ENCODE measurements at regions not wholly inside any gene's neighbourhood (a gene's known extent, or its start where the extent isn't known, plus 50 kb on each side); places are given as distances from the start of the nearest gene placed in this dataset.

DNA sequence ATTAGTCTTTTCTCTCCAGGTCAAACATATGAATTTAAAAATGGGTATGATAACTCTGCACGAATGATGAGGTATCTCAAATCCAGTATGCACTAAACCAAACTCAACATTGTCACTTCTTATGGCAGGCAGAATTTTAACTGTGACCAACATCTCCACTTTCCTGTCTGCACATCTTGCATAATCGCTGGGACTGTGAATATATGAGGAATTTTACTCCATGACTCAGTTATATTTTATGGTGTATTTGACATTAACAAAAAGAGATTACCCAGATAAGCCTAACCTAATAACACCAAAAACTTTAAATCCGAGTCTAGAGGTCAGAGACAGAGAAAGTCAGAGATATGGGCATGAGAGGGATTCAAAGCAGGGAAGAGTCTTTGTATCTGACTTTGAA is 454.5 kb upstream of the SEMA3D start:
- H3K14ac ChIP-seq (ENCODE audit: insufficient read length), result no peak overlapping the region
- no peak overlapping the region for H3K18ac ChIP-seq (ENCODE audit: extremely low read depth, low read length)
- H2BK5ac ChIP-seq (ENCODE audit: low read depth, low read length), result no peak overlapping the region
- no peaks in the 10 kb centered on the region for H4K20me1 ChIP-seq (replicated peaks in 1 of 2; ENCODE audit: control insufficient read depth in 1 of 2, insufficient read depth in 2 of 2, low read length in 2 of 2)
- no peaks in the 10 kb centered on the region for H3K36me3 ChIP-seq (ENCODE audit: control insufficient read depth in 2 of 4, insufficient read depth in 4 of 4, low read length in 3 of 4)
- H2BK120ac ChIP-seq (replicated peaks; ENCODE audit: low read depth, low read length), result no peak overlapping the region
- H3K4me1 ChIP-seq (replicated peaks in 1 of 4; ENCODE audit: control insufficient read depth in 3 of 4, insufficient read depth in 4 of 4, low read length in 3 of 4), result no peaks in the 10 kb centered on the region
- no peak overlapping the region for H2AK5ac ChIP-seq (ENCODE audit: low read depth, low read length)
- H3K9me3 ChIP-seq (ENCODE audit: insufficient read depth in 2 of 2, low read depth in 1 of 2, low read length in 1 of 2), result no peaks in the 10 kb centered on the region
- H2BK20ac ChIP-seq (ENCODE audit: low read length), result no peak overlapping the region
- no peaks in the 10 kb centered on the region for H3K79me1 ChIP-seq (ENCODE audit: low read depth, low read length)
- no peak overlapping the region for H3K4ac ChIP-seq (replicated peaks; ENCODE audit: insufficient read length, low read depth, low read length)
- H3K27me3 ChIP-seq (replicated peaks in 1 of 4; ENCODE audit: control insufficient read depth in 3 of 4, extremely low read depth in 1 of 4, insufficient read depth in 3 of 4, low read length in 3 of 4), result no peaks in the 10 kb centered on the region
- H4K5ac ChIP-seq (ENCODE audit: insufficient read length, low read depth, low read length), result no peak overlapping the region
- TF ChIP-seq SP2 (IDR thresholded peaks at IDR 0.05; ENCODE audit: low read length), result no peak
- 91% methylated on average over 3 of the region's 3 CpGs; no CpG with 5 or more reads in 1 of the 2 experiments for WGBS, 2 experiments (ENCODE audit: extremely low coverage in 1 of 2, insufficient coverage in 1 of 2, insufficient read length in 1 of 2, insufficient replicate concordance in 2 of 2, low coverage in 1 of 2, low lambda C conversion rate in 2 of 2, missing lambda C conversion rate in 1 of 2)
- H3K27ac ChIP-seq (ENCODE audit: low read depth, low read length), result no peak overlapping the region
- ChIA-PET POLR2A (ENCODE audit: partially characterized antibody) (no interaction called here), CTCF (ENCODE audit: partially characterized antibody) (interaction anchor here (1.0 kb wide), 1 partner anchor 12 kb away, joined by 3 read pairs; no protein-coding TSS in a partner anchor)
- FAIRE-seq, result no peak
- H3K9ac ChIP-seq (replicated peaks in 1 of 4; ENCODE audit: extremely low read depth in 1 of 4, low read depth in 3 of 4, low read length in 3 of 4), result no peak overlapping the region
- no peak overlapping the region for H3K23ac ChIP-seq (ENCODE audit: insufficient read length)
- H2BK15ac ChIP-seq (ENCODE audit: low read length), result no peak overlapping the region
- H4K91ac ChIP-seq (replicated peaks; ENCODE audit: insufficient read length, low read length), result no peak overlapping the region
- no peak overlapping the region for H3K4me3 ChIP-seq (ENCODE audit: extremely low read depth in 1 of 4, insufficient read depth in 2 of 4, low read depth in 3 of 4, low read length in 4 of 4)
- H2AFZ ChIP-seq (ENCODE audit: low read length), result no peak overlapping the region; the same call in 1 of the 2 replicates
- H3K79me2 ChIP-seq (ENCODE audit: control insufficient read depth in 1 of 2, insufficient read depth in 2 of 2, low read length in 2 of 2), result no peaks in the 10 kb centered on the region
- H3K23me2 ChIP-seq (ENCODE audit: low read depth, low read length), result no peaks in the 10 kb centered on the region
- no peak overlapping the region for H2BK12ac ChIP-seq (ENCODE audit: low read depth, low read length)
- H3K4me2 ChIP-seq (ENCODE audit: insufficient read depth in 1 of 2, low read depth in 2 of 2, low read length in 2 of 2), result no peak overlapping the region
- H4K8ac ChIP-seq (ENCODE audit: extremely low read depth, insufficient read depth, low read length), result no peak overlapping the region
- no peak for DNase-seq (ENCODE audit: low read depth in 1 of 2, low spot score in 2 of 2)
- H3K56ac ChIP-seq (replicated peaks; ENCODE audit: insufficient read length, low read depth, low read length), result no peak overlapping the region

Measured in H1 (cell line).